Neural progenitor cell (in vitro differentiated cells): ENCODE measurements at regions not wholly inside any gene's neighbourhood (a gene's known extent, or its start where the extent isn't known, plus 50 kb on each side); places are given as distances from the start of the nearest gene placed in this dataset.
A peak's percentile ranks its signal among the peaks of the same experiment; 100 is the strongest.

Experiments used
- DNase-seq: peaks from one replicate; pipeline ENCODE4 v3.0.0-alpha.2; 2016; ENCODE audit warnings: low spot score
- H2AFZ ChIP-seq: fragments of 200-600 bp; sonication (generic); replicated peaks from 2 replicates; pipeline ENCODE4 v1.6.1; 2016; ENCODE audit warnings: antibody characterized with exemption
- H3F3A ChIP-seq: fragments of 200-600 bp; sonication (generic); 2 replicates; pipeline ENCODE4 v1.6.1; 2016; ENCODE audit warnings: antibody characterized with exemption, low read depth
- H3K27ac ChIP-seq: fragments of 200-600 bp; sonication (generic); 2 replicates; pipeline ENCODE4 v1.5.1; 2016; ENCODE audit warnings: mild to moderate bottlenecking
- H3K27me3 ChIP-seq: fragments of 200-600 bp; sonication (generic); 2 replicates; pipeline ENCODE4 v1.6.1; 2016; ENCODE audit warnings: mild to moderate bottlenecking, moderate library complexity
- H3K36me3 ChIP-seq: fragments of 200-600 bp; sonication (generic); 2 replicates; pipeline ENCODE4 v1.5.1; 2016
- H3K4me1 ChIP-seq: fragments of 200-600 bp; sonication (generic); 2 replicates; pipeline ENCODE4 v1.6.1; 2016; ENCODE audit warnings: mixed run types
- H3K4me2 ChIP-seq: fragments of 200-600 bp; sonication (generic); 2 replicates; pipeline ENCODE4 v1.6.1; 2016
- H3K4me3 ChIP-seq: fragments of 200-600 bp; sonication (generic); 2 replicates; pipeline ENCODE4 v1.5.1; 2016
- H3K79me2 ChIP-seq: fragments of 200-600 bp; sonication (generic); 2 replicates; pipeline ENCODE4 v1.6.1; 2016; ENCODE audit warnings: low read depth
- H3K9ac ChIP-seq: fragments of 200-600 bp; sonication (generic); 2 replicates; pipeline ENCODE4 v1.6.1; 2016
- H3K9me3 ChIP-seq: fragments of 200-600 bp; sonication (generic); 2 replicates; pipeline ENCODE4 v1.5.1; 2016; ENCODE audit warnings: low read depth
- H4K20me1 ChIP-seq: fragments of 200-600 bp; sonication (generic); 2 replicates; pipeline ENCODE4 v1.6.1; 2016; ENCODE audit warnings: low read depth
- H3K27ac Mint-ChIP-seq: 3 replicates; pipeline ENCODE4 v1.8.0; 2021; ENCODE audit warnings: mixed read lengths
- H3K27me3 Mint-ChIP-seq: 2 replicates; pipeline ENCODE4 v1.8.0; 2022; ENCODE audit warnings: low read depth, mild to moderate bottlenecking, inconsistent platforms, moderate library complexity, mixed read lengths; ENCODE audit not compliant: insufficient read depth
- H3K36me3 Mint-ChIP-seq: 3 replicates; pipeline ENCODE4 v1.8.0; 2021; ENCODE audit warnings: mixed read lengths
- H3K4me1 Mint-ChIP-seq: 3 replicates; pipeline ENCODE4 v1.8.0; 2021; ENCODE audit warnings: mixed read lengths
- H3K4me3 Mint-ChIP-seq: 3 replicates; pipeline ENCODE4 v1.8.0; 2021; ENCODE audit warnings: mild to moderate bottlenecking, moderate library complexity, mixed read lengths
- H3K9me3 Mint-ChIP-seq: 3 replicates; pipeline ENCODE4 v1.8.0; 2020; ENCODE audit warnings: mixed read lengths
- CTCF ChIP-seq: fragments of 200-600 bp; sonication (generic); IDR thresholded peaks from 2 replicates; pipeline ENCODE4 v1.5.1; 2017; ENCODE audit warnings: antibody characterized with exemption, mild to moderate bottlenecking
- EZH2 ChIP-seq: fragments of 200-600 bp; sonication (generic); IDR thresholded peaks from 2 replicates; pipeline ENCODE4 v1.6.1; 2017; ENCODE audit warnings: antibody characterized with exemption, mild to moderate bottlenecking, moderate library complexity
- EZH2phosphoT487 ChIP-seq: fragments of 200-600 bp; sonication (generic); IDR thresholded peaks from 2 replicates; pipeline ENCODE4 v1.6.1; 2017; ENCODE audit warnings: antibody characterized with exemption

- no peak overlapping the region for H3K27ac ChIP-seq
- no peaks in the 10 kb centered on the region for H3K36me3 Mint-ChIP-seq
- peaks cover 7% of the 10 kb centered on the region for H3K9me3 Mint-ChIP-seq
- no peak for DNase-seq
- H2AFZ ChIP-seq, result no peak overlapping the region
- no peak overlapping the region for H3K9ac ChIP-seq
- no peaks in the 10 kb centered on the region for H3K27me3 ChIP-seq
- no peaks in the 10 kb centered on the region for H3K79me2 ChIP-seq
- H3K4me2 ChIP-seq, result no peak overlapping the region
- H3F3A ChIP-seq, result no peaks in the 10 kb centered on the region
- no peaks in the 10 kb centered on the region for H4K20me1 ChIP-seq
- H3K27ac Mint-ChIP-seq, result no peak overlapping the region
- no peaks in the 10 kb centered on the region for H3K9me3 ChIP-seq
- peaks cover 53% of the 10 kb centered on the region for H3K27me3 Mint-ChIP-seq
- no peak overlapping the region for H3K4me3 ChIP-seq
- no peak for TF ChIP-seq CTCF
- no peak for TF ChIP-seq EZH2
- no peak for TF ChIP-seq EZH2phosphoT487
- peaks cover 6% of the 10 kb centered on the region for H3K4me1 ChIP-seq
- H3K4me1 Mint-ChIP-seq, result peaks cover 9% of the 10 kb centered on the region
- H3K36me3 ChIP-seq, result no peaks in the 10 kb centered on the region
- no peak overlapping the region for H3K4me3 Mint-ChIP-seq
These were observed 291.4 kb upstream of the ISL1 start for GRCh38 chr5:51091816-51092215.

- no peaks in the 10 kb centered on the region for H3K36me3 ChIP-seq
- no peak overlapping the region for H2AFZ ChIP-seq
- no peaks in the 10 kb centered on the region for H3F3A ChIP-seq
- peaks cover 6% of the 10 kb centered on the region for H3K4me1 ChIP-seq
- H3K4me1 Mint-ChIP-seq, result peaks cover 18% of the 10 kb centered on the region
- DNase-seq, result peak; percentile 81
- TF ChIP-seq EZH2phosphoT487 (peak; percentile 43), EZH2 (no peak)
- H3K27ac ChIP-seq, result no peak overlapping the region
- no peak overlapping the region for H3K27ac Mint-ChIP-seq
- H3K27me3 ChIP-seq, result no peaks in the 10 kb centered on the region
- no peaks in the 10 kb centered on the region for H3K36me3 Mint-ChIP-seq
- no peaks in the 10 kb centered on the region for H3K79me2 ChIP-seq
- peaks cover 10% of the 10 kb centered on the region for H3K9me3 Mint-ChIP-seq
- H3K4me3 Mint-ChIP-seq, result no peak overlapping the region
- H3K27me3 Mint-ChIP-seq, result peaks cover 68% of the 10 kb centered on the region
- no peak overlapping the region for H3K4me3 ChIP-seq
- no peaks in the 10 kb centered on the region for H4K20me1 ChIP-seq
- no peaks in the 10 kb centered on the region for H3K9me3 ChIP-seq
- H3K4me2 ChIP-seq, result peak overlapping the region; percentile 43
- no peak overlapping the region for H3K9ac ChIP-seq
These were observed 287.8 kb upstream of the ISL1 start for GRCh38 chr5:51095486-51095885.

GRCh38 chr5:51096859-51097258 lies 286.4 kb upstream of the ISL1 start:
- no peaks in the 10 kb centered on the region for H3K27me3 ChIP-seq
- H3K4me3 Mint-ChIP-seq, result no peak overlapping the region
- peaks cover 6% of the 10 kb centered on the region for H3K4me1 ChIP-seq
- no peak overlapping the region for H3K4me3 ChIP-seq
- H3K27me3 Mint-ChIP-seq, result peaks cover 67% of the 10 kb centered on the region
- no peaks in the 10 kb centered on the region for H3K36me3 Mint-ChIP-seq
- H3K36me3 ChIP-seq, result no peaks in the 10 kb centered on the region
- no peak overlapping the region for H3K4me2 ChIP-seq
- H3K9me3 Mint-ChIP-seq, result peaks cover 14% of the 10 kb centered on the region
- H3K27ac Mint-ChIP-seq, result no peak overlapping the region
- no peak overlapping the region for H3K9ac ChIP-seq
- DNase-seq, result no peak
- H2AFZ ChIP-seq, result no peak overlapping the region
- no peaks in the 10 kb centered on the region for H4K20me1 ChIP-seq
- TF ChIP-seq EZH2 (no peak), EZH2phosphoT487 (no peak), CTCF (no peak)
- no peaks in the 10 kb centered on the region for H3K9me3 ChIP-seq
- H3K4me1 Mint-ChIP-seq, result peaks cover 18% of the 10 kb centered on the region
- H3K27ac ChIP-seq, result no peak overlapping the region
- H3K79me2 ChIP-seq, result no peaks in the 10 kb centered on the region
- H3F3A ChIP-seq, result no peaks in the 10 kb centered on the region

- no peak overlapping the region for H2AFZ ChIP-seq
- no peaks in the 10 kb centered on the region for H3K79me2 ChIP-seq
- Mint-ChIP-seq H3K27ac (no peak overlapping the region), H3K36me3 (no peaks in the 10 kb centered on the region), H3K4me3 (no peak overlapping the region), H3K9me3 (peaks cover 12% of the 10 kb centered on the region), H3K4me1 (peaks cover 18% of the 10 kb centered on the region), H3K27me3 (peaks cover 70% of the 10 kb centered on the region)
- DNase-seq, result no peak
- no peak overlapping the region for H3K27ac ChIP-seq
- H4K20me1 ChIP-seq, result no peaks in the 10 kb centered on the region
- H3K4me1 ChIP-seq, result peaks cover 6% of the 10 kb centered on the region
- no peak overlapping the region for H3K4me3 ChIP-seq
- H3K4me2 ChIP-seq, result no peak overlapping the region
- H3K9ac ChIP-seq, result no peak overlapping the region
- H3K9me3 ChIP-seq, result no peaks in the 10 kb centered on the region
- TF ChIP-seq CTCF, result no peak
- no peak for TF ChIP-seq EZH2phosphoT487
- no peak for TF ChIP-seq EZH2
- H3K36me3 ChIP-seq, result no peaks in the 10 kb centered on the region
- H3K27me3 ChIP-seq, result no peaks in the 10 kb centered on the region
- H3F3A ChIP-seq, result no peaks in the 10 kb centered on the region
These were observed 283.9 kb upstream of the ISL1 start for GRCh38 chr5:51099173-51099853.
